HEK293 (cell line): ENCODE measurements at regions not wholly inside any gene's neighbourhood (a gene's known extent, or its start where the extent isn't known, plus 50 kb on each side); places are given as distances from the start of the nearest gene placed in this dataset.

ENCODE experiments used
- ZNF121 ChIP-seq: fragments of 450-650 bp; formaldehyde crosslinking; IDR thresholded peaks from 2 replicates; pipeline ENCODE4 v1.5.1; 2016; ENCODE audit warnings: missing biosample characterization, missing genetic modification characterization
- ZNF843 ChIP-seq: fragments of 450-650 bp; formaldehyde crosslinking; IDR thresholded peaks from 2 replicates; pipeline ENCODE4 v1.5.1; 2016; ENCODE audit warnings: missing biosample characterization, missing genetic modification characterization

DNA sequence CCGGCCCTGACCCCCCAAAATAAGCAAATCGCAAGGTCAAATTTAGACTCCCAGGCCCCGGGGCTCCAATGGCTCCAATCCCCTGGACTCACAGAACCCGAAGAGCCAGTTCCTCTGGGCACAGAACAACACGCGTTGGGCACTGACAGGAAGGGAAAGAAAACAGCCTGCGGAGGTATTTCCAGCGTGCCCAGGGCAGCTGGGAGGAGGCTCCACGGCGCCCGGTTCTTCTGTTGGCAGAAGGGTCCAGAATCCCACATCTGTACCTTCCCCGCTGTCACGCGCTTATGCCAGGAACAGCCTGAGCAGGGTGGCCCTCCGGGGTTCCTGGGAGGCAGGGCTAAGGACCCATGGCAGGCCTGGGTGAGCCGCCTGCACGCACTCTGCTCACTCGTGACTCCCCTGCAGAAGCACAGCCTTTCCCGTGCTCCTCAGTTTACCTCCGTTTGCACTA, 85.5 kb downstream of the RIPK4 start:
- TF ChIP-seq ZNF121, result no peak
- no peak for TF ChIP-seq ZNF843
